AG09309 (cell line): ENCODE measurements at regions not wholly inside any gene's neighbourhood (a gene's known extent, or its start where the extent isn't known, plus 50 kb on each side); places are given as distances from the start of the nearest gene placed in this dataset.

Experiments
- DNase-seq: peaks from one replicate; pipeline ENCODE4 v3.0.0-alpha.2; 2010; ENCODE audit warnings: low read depth
- H3K4me3 ChIP-seq: 2 replicates; pipeline ENCODE4 v1.5.1; 2011; ENCODE audit warnings: mild to moderate bottlenecking, low read depth, low read length, moderate library complexity; ENCODE audit not compliant: control insufficient read depth
- CTCF ChIP-seq: IDR thresholded peaks from 2 replicates; pipeline ENCODE4 v1.5.1; 2011; ENCODE audit warnings: mild to moderate bottlenecking, low read depth, low read length, inconsistent platforms; ENCODE audit not compliant: insufficient read depth, control insufficient read depth; ENCODE audit errors: missing control alignments

- TF ChIP-seq CTCF = no peak
- H3K4me3 ChIP-seq = no peak overlapping the region
- DNase-seq = no peak
These were observed 185.7 kb downstream of the GIPC2 start for GRCh38 chr1:78231477-78231876.

GRCh38 chr1:78231894-78232293 lies 186.1 kb downstream of the GIPC2 start:
- DNase-seq = no peak
- no peak for TF ChIP-seq CTCF
- no peak overlapping the region for H3K4me3 ChIP-seq

- no peak overlapping the region for H3K4me3 ChIP-seq
- no peak for TF ChIP-seq CTCF
- DNase-seq = no peak
These were observed 186.9 kb downstream of the GIPC2 start for GRCh38 chr1:78232630-78233029.

- no peak for TF ChIP-seq CTCF
- DNase-seq = no peak
These were observed 188.7 kb downstream of the GIPC2 start for GRCh38 chr1:78234496-78234895.

GRCh38 chr1:78236716-78237115 lies 190.9 kb downstream of the GIPC2 start:
- H3K4me3 ChIP-seq = no peak overlapping the region
- no peak for TF ChIP-seq CTCF
- DNase-seq = no peak

More at GRCh38 chr1:78234496-78234895, 188.7 kb downstream of the GIPC2 start:
- no peak overlapping the region for H3K4me3 ChIP-seq

GRCh38 chr1:78237364-78237916 lies 191.7 kb downstream of the GIPC2 start:
- no peak overlapping the region for H3K4me3 ChIP-seq
- DNase-seq = no peak
- TF ChIP-seq CTCF = no peak

GRCh38 chr1:78240191-78240590 lies 194.4 kb downstream of the GIPC2 start:
- no peak overlapping the region for H3K4me3 ChIP-seq
- TF ChIP-seq CTCF = no peak
- DNase-seq = no peak
